HG02981 (cell line): ENCODE measurements at regions not wholly inside any gene's neighbourhood (a gene's known extent, or its start where the extent isn't known, plus 50 kb on each side); places are given as distances from the start of the nearest gene placed in this dataset.
"Not testable (repeated sequence)": the region's sequence is repeated elsewhere in the genome, so short reads cannot be mapped to it uniquely, and the experiment has no call there.

Source experiments
- ATAC-seq: cut with Tn5 transposase; IDR thresholded peaks from one replicate; pipeline ENCODE4 v1.9.1; 2021; ENCODE audit warnings: mild to moderate bottlenecking, moderate library complexity; ENCODE audit not compliant: unreplicated experiment

GRCh38 chr16:29175411-29176153 is 190.7 kb downstream of the LAT start:
- not testable (repeated sequence) for ATAC-seq

GRCh38 chr16:29173371-29174305 is 188.8 kb downstream of the LAT start:
- ATAC-seq = not testable (repeated sequence)

- not testable (repeated sequence) for ATAC-seq
These were observed 187.4 kb downstream of the LAT start for GRCh38 chr16:29172098-29172724.

- not testable (repeated sequence) for ATAC-seq
These were observed 186.4 kb downstream of the LAT start for GRCh38 chr16:29171296-29171695.

GRCh38 chr16:29170393-29171119 is 185.7 kb downstream of the LAT start:
- not testable (repeated sequence) for ATAC-seq

GRCh38 chr16:29169295-29169994 is 184.6 kb downstream of the LAT start:
- ATAC-seq = not testable (repeated sequence)

- not testable (repeated sequence) for ATAC-seq
These were observed 183.8 kb downstream of the LAT start for GRCh38 chr16:29168515-29169259.

- not testable (repeated sequence) for ATAC-seq
These were observed 179.7 kb downstream of the LAT start for GRCh38 chr16:29164442-29165089.

GRCh38 chr16:29160171-29160570 is 175.3 kb downstream of the LAT start:
- not testable (repeated sequence) for ATAC-seq

GRCh38 chr16:29159603-29160002 is 174.8 kb downstream of the LAT start:
- not testable (repeated sequence) for ATAC-seq

GRCh38 chr16:29158785-29159184 is 173.9 kb downstream of the LAT start:
- ATAC-seq = no peak

- ATAC-seq = not testable (repeated sequence)
These were observed 173.4 kb downstream of the LAT start for GRCh38 chr16:29158031-29158784.

- not testable (repeated sequence) for ATAC-seq
These were observed 172.4 kb downstream of the LAT start for GRCh38 chr16:29157051-29157923.

GRCh38 chr16:29156511-29156910 is 171.7 kb downstream of the LAT start:
- no peak for ATAC-seq

- not testable (repeated sequence) for ATAC-seq
These were observed 171.0 kb downstream of the LAT start for GRCh38 chr16:29155866-29156200.

GRCh38 chr16:29155131-29155865 is 170.4 kb downstream of the LAT start:
- not testable (repeated sequence) for ATAC-seq
